ENCODE measurements at regions not wholly inside any gene's neighbourhood (a gene's known extent, or its start where the extent isn't known, plus 50 kb on each side); places are given as distances from the start of the nearest gene placed in this dataset.

DNA sequence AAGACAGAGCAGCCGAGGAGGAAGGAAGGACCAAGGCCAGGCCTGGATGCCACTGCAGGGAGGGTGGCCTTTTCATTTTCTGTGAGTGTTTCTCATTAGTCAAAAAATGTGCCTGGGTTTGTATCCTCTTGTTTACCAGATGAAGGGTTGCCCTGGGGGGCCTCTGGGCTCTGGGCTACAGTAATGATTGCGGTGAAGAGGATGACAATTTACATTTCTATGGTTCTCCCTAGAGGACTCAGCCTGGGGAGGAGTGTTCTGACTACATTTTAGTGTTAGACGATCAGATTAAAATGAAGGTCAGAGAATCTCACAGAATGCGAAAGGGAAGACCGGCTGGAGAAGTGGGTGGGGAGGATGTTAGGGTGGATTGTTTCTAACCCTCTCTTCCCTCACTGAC is 108.0 kb upstream of the KMT2C start:
- TF ChIP-seq, protein P1, sequence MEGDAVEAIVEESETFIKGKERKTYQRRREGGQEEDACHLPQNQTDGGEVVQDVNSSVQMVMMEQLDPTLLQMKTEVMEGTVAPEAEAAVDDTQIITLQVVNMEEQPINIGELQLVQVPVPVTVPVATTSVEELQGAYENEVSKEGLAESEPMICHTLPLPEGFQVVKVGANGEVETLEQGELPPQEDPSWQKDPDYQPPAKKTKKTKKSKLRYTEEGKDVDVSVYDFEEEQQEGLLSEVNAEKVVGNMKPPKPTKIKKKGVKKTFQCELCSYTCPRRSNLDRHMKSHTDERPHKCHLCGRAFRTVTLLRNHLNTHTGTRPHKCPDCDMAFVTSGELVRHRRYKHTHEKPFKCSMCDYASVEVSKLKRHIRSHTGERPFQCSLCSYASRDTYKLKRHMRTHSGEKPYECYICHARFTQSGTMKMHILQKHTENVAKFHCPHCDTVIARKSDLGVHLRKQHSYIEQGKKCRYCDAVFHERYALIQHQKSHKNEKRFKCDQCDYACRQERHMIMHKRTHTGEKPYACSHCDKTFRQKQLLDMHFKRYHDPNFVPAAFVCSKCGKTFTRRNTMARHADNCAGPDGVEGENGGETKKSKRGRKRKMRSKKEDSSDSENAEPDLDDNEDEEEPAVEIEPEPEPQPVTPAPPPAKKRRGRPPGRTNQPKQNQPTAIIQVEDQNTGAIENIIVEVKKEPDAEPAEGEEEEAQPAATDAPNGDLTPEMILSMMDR (conservative IDR thresholded peaks at IDR 0.05; ENCODE audit: low read depth in 2 of 2), result no peak
- no peak for TF ChIP-seq POLR2AphosphoS5 (IDR thresholded peaks at IDR 0.05; ENCODE audit: low read depth)
- TF ChIP-seq EZH2 (IDR thresholded peaks at IDR 0.05; ENCODE audit: low read depth, unreplicated experiment), result no peak
- no peak for TF ChIP-seq ZNF331 (CRISPR knock-in tag; IDR thresholded peaks at IDR 0.05; ENCODE audit: low read depth)
- no peak for TF ChIP-seq STAT1 (IDR thresholded peaks at IDR 0.05; ENCODE audit: unreplicated experiment)
- TF ChIP-seq JUNB (IDR thresholded peaks at IDR 0.05; ENCODE audit: unreplicated experiment), result no peak
- TF ChIP-seq ZNF114 (CRISPR knock-in tag; IDR thresholded peaks at IDR 0.05), result no peak
- TF ChIP-seq EZH2phosphoT487 (IDR thresholded peaks at IDR 0.05; ENCODE audit: unreplicated experiment), result no peak
- TF ChIP-seq, protein P2, sequence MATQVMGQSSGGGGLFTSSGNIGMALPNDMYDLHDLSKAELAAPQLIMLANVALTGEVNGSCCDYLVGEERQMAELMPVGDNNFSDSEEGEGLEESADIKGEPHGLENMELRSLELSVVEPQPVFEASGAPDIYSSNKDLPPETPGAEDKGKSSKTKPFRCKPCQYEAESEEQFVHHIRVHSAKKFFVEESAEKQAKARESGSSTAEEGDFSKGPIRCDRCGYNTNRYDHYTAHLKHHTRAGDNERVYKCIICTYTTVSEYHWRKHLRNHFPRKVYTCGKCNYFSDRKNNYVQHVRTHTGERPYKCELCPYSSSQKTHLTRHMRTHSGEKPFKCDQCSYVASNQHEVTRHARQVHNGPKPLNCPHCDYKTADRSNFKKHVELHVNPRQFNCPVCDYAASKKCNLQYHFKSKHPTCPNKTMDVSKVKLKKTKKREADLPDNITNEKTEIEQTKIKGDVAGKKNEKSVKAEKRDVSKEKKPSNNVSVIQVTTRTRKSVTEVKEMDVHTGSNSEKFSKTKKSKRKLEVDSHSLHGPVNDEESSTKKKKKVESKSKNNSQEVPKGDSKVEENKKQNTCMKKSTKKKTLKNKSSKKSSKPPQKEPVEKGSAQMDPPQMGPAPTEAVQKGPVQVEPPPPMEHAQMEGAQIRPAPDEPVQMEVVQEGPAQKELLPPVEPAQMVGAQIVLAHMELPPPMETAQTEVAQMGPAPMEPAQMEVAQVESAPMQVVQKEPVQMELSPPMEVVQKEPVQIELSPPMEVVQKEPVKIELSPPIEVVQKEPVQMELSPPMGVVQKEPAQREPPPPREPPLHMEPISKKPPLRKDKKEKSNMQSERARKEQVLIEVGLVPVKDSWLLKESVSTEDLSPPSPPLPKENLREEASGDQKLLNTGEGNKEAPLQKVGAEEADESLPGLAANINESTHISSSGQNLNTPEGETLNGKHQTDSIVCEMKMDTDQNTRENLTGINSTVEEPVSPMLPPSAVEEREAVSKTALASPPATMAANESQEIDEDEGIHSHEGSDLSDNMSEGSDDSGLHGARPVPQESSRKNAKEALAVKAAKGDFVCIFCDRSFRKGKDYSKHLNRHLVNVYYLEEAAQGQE (IDR thresholded peaks at IDR 0.05; ENCODE audit: unreplicated experiment), result no peak
- TF ChIP-seq NANOG (IDR thresholded peaks at IDR 0.05; ENCODE audit: borderline replicate concordance), result peak; percentile 60; the same call in 1 of the 2 replicates
- TF ChIP-seq, protein P3, sequence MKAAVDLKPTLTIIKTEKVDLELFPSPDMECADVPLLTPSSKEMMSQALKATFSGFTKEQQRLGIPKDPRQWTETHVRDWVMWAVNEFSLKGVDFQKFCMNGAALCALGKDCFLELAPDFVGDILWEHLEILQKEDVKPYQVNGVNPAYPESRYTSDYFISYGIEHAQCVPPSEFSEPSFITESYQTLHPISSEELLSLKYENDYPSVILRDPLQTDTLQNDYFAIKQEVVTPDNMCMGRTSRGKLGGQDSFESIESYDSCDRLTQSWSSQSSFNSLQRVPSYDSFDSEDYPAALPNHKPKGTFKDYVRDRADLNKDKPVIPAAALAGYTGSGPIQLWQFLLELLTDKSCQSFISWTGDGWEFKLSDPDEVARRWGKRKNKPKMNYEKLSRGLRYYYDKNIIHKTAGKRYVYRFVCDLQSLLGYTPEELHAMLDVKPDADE (IDR thresholded peaks at IDR 0.05), result no peak
- no peak for TF ChIP-seq CREB1 (CRISPR knock-in tag; IDR thresholded peaks at IDR 0.05; ENCODE audit: low read depth)
- TF ChIP-seq, protein P4, sequence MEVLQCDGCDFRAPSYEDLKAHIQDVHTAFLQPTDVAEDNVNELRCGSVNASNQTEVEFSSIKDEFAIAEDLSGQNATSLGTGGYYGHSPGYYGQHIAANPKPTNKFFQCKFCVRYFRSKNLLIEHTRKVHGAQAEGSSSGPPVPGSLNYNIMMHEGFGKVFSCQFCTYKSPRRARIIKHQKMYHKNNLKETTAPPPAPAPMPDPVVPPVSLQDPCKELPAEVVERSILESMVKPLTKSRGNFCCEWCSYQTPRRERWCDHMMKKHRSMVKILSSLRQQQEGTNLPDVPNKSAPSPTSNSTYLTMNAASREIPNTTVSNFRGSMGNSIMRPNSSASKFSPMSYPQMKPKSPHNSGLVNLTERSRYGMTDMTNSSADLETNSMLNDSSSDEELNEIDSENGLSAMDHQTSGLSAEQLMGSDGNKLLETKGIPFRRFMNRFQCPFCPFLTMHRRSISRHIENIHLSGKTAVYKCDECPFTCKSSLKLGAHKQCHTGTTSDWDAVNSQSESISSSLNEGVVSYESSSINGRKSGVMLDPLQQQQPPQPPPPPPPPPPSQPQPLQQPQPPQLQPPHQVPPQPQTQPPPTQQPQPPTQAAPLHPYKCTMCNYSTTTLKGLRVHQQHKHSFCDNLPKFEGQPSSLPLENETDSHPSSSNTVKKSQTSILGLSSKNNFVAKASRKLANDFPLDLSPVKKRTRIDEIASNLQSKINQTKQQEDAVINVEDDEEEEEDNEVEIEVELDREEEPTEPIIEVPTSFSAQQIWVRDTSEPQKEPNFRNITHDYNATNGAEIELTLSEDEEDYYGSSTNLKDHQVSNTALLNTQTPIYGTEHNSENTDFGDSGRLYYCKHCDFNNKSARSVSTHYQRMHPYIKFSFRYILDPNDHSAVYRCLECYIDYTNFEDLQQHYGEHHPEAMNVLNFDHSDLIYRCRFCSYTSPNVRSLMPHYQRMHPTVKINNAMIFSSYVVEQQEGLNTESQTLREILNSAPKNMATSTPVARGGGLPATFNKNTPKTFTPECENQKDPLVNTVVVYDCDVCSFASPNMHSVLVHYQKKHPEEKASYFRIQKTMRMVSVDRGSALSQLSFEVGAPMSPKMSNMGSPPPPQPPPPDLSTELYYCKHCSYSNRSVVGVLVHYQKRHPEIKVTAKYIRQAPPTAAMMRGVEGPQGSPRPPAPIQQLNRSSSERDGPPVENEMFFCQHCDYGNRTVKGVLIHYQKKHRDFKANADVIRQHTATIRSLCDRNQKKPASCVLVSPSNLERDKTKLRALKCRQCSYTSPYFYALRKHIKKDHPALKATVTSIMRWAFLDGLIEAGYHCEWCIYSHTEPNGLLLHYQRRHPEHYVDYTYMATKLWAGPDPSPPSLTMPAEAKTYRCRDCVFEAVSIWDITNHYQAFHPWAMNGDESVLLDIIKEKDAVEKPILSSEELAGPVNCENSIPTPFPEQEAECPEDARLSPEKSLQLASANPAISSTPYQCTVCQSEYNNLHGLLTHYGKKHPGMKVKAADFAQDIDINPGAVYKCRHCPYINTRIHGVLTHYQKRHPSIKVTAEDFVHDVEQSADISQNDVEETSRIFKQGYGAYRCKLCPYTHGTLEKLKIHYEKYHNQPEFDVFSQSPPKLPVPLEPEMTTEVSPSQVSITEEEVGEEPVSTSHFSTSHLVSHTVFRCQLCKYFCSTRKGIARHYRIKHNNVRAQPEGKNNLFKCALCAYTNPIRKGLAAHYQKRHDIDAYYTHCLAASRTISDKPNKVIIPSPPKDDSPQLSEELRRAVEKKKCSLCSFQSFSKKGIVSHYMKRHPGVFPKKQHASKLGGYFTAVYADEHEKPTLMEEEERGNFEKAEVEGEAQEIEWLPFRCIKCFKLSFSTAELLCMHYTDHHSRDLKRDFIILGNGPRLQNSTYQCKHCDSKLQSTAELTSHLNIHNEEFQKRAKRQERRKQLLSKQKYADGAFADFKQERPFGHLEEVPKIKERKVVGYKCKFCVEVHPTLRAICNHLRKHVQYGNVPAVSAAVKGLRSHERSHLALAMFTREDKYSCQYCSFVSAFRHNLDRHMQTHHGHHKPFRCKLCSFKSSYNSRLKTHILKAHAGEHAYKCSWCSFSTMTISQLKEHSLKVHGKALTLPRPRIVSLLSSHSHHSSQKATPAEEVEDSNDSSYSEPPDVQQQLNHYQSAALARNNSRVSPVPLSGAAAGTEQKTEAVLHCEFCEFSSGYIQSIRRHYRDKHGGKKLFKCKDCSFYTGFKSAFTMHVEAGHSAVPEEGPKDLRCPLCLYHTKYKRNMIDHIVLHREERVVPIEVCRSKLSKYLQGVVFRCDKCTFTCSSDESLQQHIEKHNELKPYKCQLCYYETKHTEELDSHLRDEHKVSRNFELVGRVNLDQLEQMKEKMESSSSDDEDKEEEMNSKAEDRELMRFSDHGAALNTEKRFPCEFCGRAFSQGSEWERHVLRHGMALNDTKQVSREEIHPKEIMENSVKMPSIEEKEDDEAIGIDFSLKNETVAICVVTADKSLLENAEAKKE (CRISPR knock-in tag; IDR thresholded peaks at IDR 0.05), result no peak
